HG02678 (cell line): ENCODE measurements at regions not wholly inside any gene's neighbourhood (a gene's known extent, or its start where the extent isn't known, plus 50 kb on each side); places are given as distances from the start of the nearest gene placed in this dataset.

Experiments
- ATAC-seq: cut with Tn5 transposase; IDR thresholded peaks from one replicate; pipeline ENCODE4 v1.9.1; 2021; ENCODE audit warnings: mild to moderate bottlenecking, moderate library complexity; ENCODE audit not compliant: unreplicated experiment

DNA sequence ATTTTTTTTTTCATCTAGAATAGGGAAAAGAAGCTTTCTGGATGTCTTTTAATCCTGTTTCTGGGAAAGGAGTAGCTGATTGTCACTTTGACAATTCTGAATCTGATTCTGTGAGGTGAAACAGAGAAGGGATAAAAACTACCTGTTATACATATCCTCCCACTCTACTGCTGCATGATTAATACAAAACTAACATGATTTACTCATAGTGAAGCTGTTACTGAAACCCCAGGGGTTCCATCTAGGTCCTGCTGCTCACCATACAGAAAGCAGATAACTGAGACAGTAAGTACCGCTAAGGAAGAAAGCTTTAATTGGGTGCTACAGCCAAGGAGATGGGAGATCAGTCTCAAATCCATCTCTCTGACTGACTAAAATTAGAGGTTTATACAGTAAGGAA, 610.9 kb upstream of the ALCAM start:
- no peak for ATAC-seq

DNA sequence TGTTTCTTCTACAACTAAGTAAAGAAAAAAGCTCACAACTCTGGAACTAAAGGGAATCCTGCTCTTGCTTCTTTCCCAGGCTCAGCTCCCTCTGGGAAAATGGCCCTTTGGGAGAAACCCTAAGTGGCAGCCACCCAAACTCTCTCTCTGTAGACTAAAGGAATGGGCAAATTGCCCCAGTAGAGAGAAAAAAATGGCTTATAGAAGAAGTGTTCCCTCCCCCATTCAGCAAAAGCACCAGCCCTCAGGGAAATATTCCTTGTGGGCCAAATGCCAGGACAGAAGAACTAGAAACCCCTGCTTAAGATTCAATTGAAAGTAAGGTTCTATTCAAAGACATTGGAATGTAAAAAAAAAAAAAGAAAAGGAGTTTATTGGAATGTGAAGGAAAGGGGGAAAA, 603.7 kb upstream of the ALCAM start:
- ATAC-seq: no peak

DNA sequence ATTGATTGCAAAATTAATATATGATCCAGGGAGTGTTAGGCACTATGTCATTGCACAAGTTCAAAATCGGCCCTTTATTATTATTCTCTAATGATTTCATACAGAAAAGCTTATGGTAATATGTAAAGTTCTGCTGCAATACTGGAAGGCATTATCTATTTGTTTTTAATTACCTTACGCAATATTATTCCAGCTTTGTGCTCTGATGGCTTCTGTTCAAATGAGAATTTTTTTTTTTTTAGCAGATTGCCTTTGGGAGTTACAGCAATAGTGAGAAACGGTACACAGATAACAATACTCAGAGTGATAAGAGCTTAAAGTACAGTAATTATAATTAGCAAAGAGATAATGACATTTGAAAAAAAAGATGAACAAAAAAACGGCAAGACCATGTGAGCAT, 602.2 kb upstream of the ALCAM start:
- no peak for ATAC-seq

DNA sequence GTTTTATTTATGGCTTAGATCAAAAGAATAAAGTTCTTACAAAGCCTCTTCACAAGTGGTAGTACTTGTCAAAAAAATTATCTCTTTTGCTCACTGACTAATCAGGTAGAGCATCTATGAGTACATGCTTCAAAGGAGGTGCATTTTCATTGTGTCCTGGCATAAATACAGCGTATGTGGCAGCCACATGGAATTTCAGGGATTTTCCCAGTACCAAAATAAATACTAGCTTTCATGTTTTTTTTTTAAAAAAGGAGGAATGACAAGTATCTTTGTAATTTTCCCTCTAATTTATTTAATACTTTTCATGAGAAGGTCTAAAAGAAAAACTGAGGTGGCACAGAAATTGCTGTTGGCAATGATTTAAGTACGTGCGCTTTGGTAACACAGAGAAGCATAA, 597.8 kb upstream of the ALCAM start:
- no peak for ATAC-seq

DNA sequence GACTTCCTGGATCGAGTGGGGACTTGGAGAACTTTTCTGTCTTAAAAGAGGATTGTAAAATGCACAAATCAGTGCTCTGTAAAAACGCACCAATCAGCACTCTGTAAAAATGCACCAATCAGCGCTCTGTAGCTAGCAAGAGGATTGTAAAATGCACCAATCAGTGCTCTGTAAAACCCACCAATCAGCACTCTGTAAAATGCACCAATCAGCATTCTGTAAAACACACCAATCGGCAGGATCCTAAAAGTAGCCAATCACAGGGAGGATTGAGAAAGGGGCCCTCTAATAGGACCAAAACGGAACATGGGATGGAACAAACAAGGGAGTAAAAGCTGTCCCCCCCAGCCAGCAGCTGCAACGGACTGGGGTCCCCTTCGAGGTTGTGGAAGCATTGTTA, 587.4 kb upstream of the ALCAM start:
- ATAC-seq: no peak

DNA sequence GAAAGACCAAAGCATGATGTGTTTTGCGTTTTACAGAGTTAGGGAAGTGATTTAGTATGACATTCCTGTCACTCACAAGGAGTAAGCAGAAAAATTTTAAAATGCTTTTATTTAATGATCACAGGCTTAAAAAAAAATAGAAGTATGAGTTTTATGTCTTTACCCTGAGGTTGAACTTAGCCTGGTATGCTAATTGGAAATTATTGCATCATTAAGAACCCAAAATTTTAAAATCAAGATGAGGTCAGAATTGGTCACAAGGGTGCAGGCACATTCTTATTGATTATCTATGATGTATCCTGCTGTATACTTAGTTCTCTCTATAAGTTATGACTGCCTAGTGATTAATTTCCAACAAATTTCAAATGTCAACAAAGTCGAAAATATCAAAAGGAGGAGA, 585.6 kb upstream of the ALCAM start:
- no peak for ATAC-seq

DNA sequence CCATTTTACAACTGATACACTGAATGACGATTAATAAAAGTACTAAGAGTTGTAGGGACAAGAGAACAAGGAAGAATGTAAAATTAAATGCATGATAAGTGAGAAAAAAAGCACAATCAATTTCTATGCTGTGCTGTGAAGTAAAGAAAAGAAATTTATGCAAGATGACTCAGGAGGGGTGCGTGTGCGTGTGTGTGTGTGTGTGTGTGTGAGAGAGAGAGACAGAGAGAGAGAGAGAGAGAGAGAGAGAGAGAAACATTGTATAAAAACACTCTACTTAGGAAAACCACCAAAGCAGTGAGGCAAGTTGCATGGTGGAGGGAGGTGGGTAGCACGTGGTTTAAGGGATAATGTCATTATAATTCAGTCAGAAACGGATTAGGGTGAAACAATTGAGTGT, 580.8 kb upstream of the ALCAM start:
- ATAC-seq: no peak

DNA sequence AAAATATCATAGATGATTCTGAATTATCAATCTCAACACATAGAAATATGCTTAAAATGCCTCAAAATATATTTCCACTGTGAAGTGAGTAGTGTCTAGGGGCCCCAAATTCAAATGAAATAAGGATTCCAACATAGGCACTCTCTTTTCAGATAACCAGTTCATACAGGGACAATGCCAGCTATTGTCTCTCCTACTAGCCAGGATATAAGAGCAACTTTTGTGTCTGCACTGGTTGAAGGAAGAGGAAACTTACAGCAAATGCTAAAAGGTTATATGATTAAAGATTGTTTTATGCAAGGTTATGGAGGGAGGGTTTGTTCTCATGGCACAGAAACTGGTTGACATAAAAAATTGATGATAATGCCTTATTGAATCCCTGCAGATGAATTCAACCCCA, 579.4 kb upstream of the ALCAM start:
- no peak for ATAC-seq

DNA sequence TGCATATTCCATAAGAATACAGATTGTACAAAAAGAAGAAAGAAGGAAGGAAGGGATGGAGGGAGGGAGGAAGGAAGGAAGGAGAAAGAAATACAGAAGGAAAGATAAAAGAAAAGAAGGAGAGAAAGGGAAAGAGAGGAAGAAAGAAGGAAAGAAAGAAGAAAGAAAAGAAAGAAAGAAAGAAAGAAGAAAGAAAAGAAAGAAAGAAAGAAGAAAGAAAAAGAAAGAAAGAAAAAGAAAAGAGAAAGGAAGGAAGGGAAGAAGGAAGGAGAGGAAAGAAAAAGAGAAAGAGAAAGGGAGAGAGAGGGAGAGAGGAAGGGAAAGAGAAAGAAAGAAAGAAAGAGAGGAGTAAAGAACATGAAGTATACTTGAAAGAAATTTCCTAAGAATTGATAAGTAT, 577.9 kb upstream of the ALCAM start:
- ATAC-seq: no peak

DNA sequence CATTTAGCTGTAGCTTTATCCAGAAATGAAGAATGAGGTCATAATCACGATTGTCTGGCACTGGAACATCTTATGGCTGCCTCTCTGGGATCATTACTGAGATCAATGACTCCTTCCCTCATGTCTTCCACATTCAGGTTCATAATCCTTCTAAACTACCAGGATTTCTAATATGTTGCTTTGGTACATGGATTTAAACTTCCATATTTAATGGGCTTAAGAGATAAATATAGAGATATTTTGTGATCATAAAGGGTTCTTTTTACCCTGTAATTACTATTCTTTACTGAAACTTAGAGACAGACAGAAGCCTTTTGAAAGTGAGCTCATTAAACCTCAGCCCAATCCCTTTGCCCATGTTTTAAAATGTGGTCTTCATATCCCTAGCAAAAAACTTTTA, 575.4 kb upstream of the ALCAM start:
- ATAC-seq: no peak

DNA sequence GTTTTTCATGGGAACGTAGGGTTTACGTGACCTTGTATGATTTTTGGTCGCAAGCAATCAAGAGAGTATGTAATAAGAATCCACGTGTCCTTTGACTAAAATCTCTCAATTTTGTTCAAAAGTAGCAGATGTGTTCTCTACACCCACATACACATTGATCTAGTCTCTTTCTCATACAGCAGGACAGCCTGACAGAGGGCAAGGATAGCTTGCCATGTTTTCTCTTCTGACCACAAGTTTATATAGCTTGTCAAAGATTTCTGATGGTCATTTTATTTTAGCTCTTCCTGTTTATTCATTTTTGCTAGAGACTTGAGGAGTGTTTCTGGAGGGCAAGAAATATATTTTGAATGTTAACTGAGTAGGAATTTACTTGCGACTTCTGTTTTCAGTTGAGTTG, 570.2 kb upstream of the ALCAM start:
- ATAC-seq: no peak

DNA sequence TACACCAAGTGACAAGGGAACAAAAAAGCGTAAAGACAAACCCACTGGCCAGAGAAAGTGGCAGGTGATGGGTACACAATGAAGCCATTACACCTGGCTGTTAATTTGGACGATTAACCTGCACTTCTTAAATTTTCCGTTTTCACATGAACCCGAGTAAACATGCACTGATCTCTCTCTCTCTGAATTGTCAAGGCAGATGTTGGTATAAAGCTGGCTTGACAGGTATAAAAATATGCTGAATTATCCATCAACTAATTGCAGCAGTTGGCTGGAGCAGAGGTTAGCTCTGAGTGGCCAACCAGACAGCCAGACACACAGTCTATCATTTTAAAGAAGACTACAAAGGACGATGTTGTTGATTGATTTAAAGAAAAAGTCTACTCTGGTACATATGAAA, 561.7 kb upstream of the ALCAM start:
- ATAC-seq: no peak

DNA sequence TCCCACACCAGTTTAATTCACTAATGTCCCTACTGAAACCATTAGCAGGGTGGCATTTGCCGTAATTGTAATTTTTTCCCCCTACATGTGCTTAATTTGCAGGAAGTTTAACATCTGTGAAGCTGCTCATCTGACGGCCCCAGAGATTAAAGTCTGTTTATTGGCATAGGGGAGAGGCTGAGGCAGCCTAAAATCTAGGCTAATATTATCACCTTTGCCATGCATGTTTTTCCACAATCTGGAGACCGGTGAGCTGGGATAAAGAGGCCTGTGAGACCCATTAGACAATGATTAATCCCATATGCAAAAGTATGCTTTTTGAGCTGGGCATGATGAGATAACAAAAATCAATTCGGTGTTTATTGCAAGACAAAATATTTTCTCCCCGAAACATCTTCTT, 561.2 kb upstream of the ALCAM start:
- ATAC-seq: no peak

DNA sequence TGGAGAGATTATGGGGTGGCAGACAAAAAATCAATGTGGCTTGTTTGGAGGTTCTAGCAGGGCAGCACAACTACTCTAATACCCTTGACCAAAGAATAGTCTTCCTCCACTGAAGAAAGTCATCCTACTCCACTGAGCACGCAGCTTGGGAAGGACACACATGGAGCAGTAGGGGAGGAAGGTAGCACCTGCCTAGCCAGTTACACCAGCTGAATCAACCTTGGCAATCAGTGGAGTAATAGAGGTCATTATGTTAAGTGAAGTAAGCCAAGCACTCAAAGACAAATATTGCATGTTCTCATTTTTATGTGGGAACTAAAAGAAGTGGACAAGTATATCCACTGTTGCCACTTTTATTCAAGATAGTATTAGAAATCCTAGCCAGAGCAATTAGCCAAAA, 555.8 kb upstream of the ALCAM start:
- no peak for ATAC-seq

DNA sequence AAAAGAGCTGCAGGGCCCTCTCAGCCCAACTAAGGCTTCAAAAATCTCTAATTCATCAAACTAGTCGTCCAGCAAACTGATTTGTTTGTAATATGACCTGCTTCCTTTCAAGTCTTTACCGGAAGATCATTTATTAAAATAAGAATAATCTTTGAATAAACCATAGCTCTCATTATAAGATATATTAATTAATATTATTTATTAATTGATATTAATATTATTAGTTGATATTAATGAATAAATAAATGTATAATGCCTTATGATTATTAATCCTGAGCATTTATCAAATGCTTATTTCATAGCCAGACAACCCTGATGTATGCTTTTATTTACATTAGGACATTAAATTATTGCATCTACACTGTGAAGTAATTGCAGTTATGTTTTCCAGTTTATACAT, 550.7 kb upstream of the ALCAM start:
- ATAC-seq: no peak

DNA sequence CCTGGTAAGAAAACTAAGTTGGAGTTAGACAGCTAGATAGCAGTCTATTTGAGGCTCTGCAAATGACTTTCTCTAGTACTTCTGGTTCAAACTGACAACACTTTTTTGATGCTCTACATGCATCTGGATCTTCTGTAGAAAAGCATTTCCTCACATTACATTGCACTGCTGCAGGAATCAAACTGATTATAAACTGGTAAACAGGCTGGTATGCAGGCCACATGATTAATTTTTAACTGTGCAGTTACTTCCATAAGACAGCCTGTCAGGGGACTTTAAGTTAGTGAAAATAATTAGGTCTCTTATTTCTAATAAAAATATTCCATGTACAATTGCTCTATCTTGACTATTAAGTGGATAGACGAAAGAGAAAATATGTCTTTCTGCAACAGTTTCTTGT, 550.0 kb upstream of the ALCAM start:
- no peak for ATAC-seq

DNA sequence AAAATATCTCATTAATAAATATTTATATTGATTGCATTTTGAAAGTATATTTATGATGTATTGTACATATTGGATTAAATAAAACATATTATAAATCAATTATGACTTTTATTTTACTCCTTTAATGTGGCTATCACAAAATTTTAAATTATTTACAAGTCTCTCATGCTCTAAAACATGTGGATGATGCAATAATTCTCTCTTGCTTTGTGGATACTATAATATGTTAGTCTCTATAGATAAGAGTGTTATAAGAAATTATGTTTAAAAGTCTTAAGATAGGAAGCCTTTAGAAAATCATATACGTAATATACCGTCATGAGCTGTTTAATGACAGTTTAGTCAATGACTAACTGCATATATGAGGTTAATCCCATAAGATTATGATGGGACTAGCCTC, 547.4 kb upstream of the ALCAM start:
- no peak for ATAC-seq

DNA sequence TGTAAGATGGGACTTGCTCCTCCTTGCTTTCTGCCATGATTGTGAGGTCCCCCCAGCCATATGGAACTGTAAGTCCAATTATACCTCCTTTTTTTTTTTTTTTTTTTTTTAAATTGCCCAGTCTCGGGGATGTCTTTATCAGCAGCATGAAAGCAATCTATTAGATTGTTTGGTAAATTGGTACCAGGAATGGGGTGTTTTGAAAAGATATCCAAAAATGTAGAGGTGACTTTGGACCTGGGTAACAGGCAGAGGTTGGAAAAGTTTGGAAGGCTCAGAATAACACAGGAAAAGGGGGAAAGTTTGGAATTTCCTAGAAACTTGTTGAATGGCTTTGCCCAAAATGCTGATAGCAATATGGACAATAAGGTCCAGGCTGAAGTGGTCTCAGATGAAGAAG, 545.8 kb upstream of the ALCAM start:
- no peak for ATAC-seq

DNA sequence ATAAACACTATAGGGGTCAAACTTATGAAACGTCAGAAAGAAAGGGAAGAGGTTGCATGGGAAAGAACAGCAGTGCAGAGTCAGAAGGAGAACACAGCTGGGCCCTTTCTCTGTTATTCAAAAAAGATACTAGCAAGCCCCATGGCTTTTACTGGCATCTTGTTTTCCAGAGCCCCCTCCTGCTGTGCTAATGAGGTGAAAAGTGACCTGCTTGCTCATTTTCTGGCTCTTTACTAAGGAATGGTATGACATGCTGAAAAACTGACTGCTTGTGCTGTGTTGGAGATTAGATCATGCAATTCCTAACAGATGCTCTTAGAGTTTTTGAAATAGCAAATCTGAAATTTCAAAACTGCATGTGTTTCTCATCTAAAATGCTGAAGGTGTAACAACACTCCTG, 541.6 kb upstream of the ALCAM start:
- no peak for ATAC-seq

DNA sequence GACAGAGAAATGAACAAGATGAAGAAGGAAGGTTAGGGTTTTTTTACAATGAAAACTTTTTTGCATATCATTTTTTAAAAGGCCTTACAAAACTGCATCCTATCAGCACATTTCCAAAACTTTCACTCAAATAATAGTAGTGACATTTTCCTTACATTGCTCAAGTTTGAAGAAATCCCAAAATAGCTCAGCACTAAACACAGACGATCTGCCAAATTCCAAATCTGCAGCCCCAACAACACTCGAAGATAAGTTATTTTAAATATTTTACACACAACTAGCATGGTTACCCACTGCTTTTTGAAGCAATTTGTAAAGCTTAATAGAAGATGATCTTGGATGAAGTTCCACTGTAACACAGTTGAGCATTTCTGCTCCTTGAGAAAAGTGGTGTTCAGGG, 535.6 kb upstream of the ALCAM start:
- no peak for ATAC-seq

DNA sequence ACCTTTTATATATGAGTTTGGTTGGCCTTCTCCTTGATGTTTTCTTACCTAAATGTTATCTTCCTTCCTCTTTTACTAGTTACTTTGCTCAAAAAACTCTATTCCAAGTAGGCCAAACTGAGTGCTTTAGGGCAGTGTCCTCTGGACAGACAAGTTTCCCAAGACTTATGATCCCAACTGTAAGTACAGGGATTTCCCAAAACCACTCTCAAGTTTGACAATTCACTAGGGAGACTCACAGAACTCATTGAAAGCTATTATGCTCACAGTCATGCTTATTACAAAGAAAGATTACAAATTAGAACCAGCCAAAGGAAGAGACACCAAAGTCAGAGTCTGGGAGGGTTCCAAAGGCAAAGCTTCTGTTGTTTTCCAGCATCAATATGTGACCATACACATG, 534.2 kb upstream of the ALCAM start:
- ATAC-seq: no peak

DNA sequence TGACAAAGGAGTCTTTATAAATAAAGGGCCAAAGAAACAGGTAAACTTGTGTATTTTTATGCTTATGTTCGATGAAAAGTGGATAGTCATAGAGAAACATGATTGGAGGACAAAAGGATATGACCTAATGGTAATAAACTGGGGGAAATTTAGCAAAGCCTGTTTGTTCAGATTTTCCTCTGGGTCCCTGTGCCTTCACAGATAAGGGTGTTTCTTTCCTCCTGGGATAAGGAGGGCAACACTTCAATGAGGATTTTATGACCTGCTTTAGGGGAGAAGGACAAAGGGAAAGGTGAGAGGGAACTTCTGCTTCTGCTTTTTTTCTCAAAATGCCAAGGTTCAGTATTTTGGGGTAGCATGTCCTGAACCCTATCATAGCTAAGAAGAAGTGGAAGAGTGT, 531.3 kb upstream of the ALCAM start:
- ATAC-seq: no peak

DNA sequence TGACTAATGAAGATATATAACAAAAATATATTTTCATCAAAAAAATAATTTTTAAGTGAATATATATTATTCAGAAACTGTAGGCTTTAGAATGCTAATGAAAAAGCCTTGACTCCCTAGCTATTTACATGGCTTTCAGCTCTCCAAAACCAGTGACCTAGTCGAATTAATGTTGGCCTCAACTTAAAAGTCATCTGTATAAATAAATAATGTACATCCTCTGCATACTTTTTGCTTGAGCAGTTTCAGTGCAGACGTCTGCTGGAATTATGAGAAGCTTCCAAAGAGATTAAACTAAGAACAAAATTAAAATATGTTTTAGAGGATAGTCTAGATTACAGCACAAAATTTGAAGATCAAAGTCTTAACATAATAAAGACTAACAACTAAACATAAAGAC, 520.4 kb upstream of the ALCAM start:
- ATAC-seq: no peak

DNA sequence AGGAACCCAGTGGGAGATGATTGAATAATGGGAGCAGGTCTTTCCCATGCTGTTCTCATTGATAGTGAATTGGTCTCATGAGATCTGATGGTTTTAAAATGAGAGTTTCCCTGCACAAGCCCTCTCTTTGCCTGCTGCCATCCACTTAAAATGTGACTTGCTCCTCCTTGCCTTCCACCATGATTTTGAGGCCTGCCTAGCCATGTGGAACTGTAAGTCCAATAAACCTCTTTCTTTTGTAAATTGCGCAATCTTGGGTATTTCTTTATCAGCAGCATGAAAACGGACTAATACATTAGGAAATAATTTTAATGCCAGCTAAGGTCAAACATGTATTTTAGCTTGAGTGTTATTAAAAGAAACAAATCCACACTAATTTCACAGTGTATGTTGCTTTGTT, 517.6 kb upstream of the ALCAM start:
- no peak for ATAC-seq
